K562 (cell line): ENCODE measurements at regions not wholly inside any gene's neighbourhood (a gene's known extent, or its start where the extent isn't known, plus 50 kb on each side); places are given as distances from the start of the nearest gene placed in this dataset.

Source experiments
- ATAC-seq: fragments of 200-7000 bp; cut with Tn5 transposase; 3 replicates; pipeline ENCODE4 v1.9.1; 2020; ENCODE audit warnings: moderate library complexity
- BruUV-seq: library from RNA; stranded (reverse); fragments of 400-500 nt; replicated peaks from 2 replicates; lab custom pipeline; 2021; lab: Mats Ljungman, UMichigan
- CTCF ChIA-PET: fragments of 300-600 bp; formaldehyde crosslinking; extraction: SDS; loops from one replicate; lab custom pipeline; 2021; ENCODE audit warnings: low intra/inter-chr PET ratio; lab: Yijun Ruan, JAX
- POLR2A ChIA-PET: fragments of 300-600, 350-650 bp; sonication (Branson Sonifier 250); formaldehyde crosslinking; extraction: SDS; loops from one replicate; lab custom pipeline; 2021; ENCODE audit warnings: antibody characterized with exemption, inconsistent platforms; lab: Yijun Ruan, JAX
- DNase-seq, 4 experiments: peaks; one replicate each; pipeline versions ENCODE4 v3.0.0 to v3.0.0-alpha.2; 2011 to 2018; ENCODE audit warnings: low spot score in 3 of 4, mixed read lengths in 3 of 4; ENCODE audit errors: extremely low read depth in 1 of 4
- FAIRE-seq: peaks from 2 replicates; lab custom pipeline; 2011; peaks lifted over from hg19 to GRCh38; lab: Jason Lieb, UNC
- H2AFZ ChIP-seq: 2 replicates; pipeline ENCODE4 v1.6.0; 2011; ENCODE audit warnings: low read depth, low read length, control low read depth, inconsistent platforms
- H3K27ac ChIP-seq: fragments of 200-600 bp; 3 replicates; pipeline ENCODE4 v1.8.0; 2011; ENCODE audit warnings: low read depth, mild to moderate bottlenecking, control low read depth, inconsistent platforms, low read length, moderate library complexity, mixed read lengths; ENCODE audit errors: extremely low read depth
- H3K27me3 ChIP-seq, 2 experiments: fragments of 300-600 bp in 1 of 2; 2 replicates in 1 of 2; 3 replicates in 1 of 2; pipeline versions ENCODE4 v1.6.0 to v1.8.0; 2011; ENCODE audit warnings: inconsistent platforms in 2 of 2, low read length in 2 of 2, mild to moderate bottlenecking in 1 of 2, mixed read lengths in 1 of 2, moderate library complexity in 1 of 2; ENCODE audit not compliant: control insufficient read depth in 2 of 2, insufficient read depth in 2 of 2
- H3K36me3 ChIP-seq: fragments of 300-600 bp; 3 replicates; pipeline ENCODE4 v1.8.0; 2011; ENCODE audit warnings: mild to moderate bottlenecking, low read length, inconsistent platforms; ENCODE audit not compliant: control insufficient read depth, insufficient read depth
- H3K4me1 ChIP-seq, 2 experiments: fragments of 200-600 bp in 1 of 2; replicated peaks in 1 of 2; 2 replicates in 1 of 2; 3 replicates in 1 of 2; pipeline versions ENCODE4 v1.5.1 to v1.8.0; 2011; ENCODE audit warnings: inconsistent platforms in 2 of 2, low read length in 2 of 2, mild to moderate bottlenecking in 1 of 2, mixed read lengths in 1 of 2, moderate library complexity in 1 of 2; ENCODE audit not compliant: control insufficient read depth in 2 of 2, insufficient read depth in 2 of 2
- H3K4me2 ChIP-seq: 2 replicates; pipeline ENCODE4 v1.6.1; 2011; ENCODE audit warnings: low read length, control low read depth, inconsistent platforms, mixed read lengths; ENCODE audit not compliant: insufficient read depth
- H3K4me3 ChIP-seq: fragments of 200-600 bp; sonication (generic), shearing (Covaris generic); 2 replicates; pipeline ENCODE4 v1.5.1; 2016; ENCODE audit warnings: control low read depth, inconsistent platforms
- H3K79me2 ChIP-seq: fragments of 200-600 bp; 3 replicates; pipeline ENCODE4 v1.8.0; 2011; ENCODE audit warnings: low read length, inconsistent platforms; ENCODE audit not compliant: control insufficient read depth, insufficient read depth
- H3K9ac ChIP-seq, 2 experiments: 2 replicates each; pipeline versions ENCODE4 v1.6.0 to v1.6.1; 2011; ENCODE audit warnings: low read depth in 2 of 2, low read length in 2 of 2, control low read depth in 1 of 2, inconsistent platforms in 1 of 2, mild to moderate bottlenecking in 1 of 2, mixed read lengths in 1 of 2; ENCODE audit not compliant: insufficient read depth in 1 of 2
- H3K9me1 ChIP-seq: one replicate; pipeline ENCODE4 v1.6.0; 2011; ENCODE audit warnings: inconsistent platforms, mild to moderate bottlenecking, low read length, moderate library complexity; ENCODE audit not compliant: control insufficient read depth, insufficient read depth
- H3K9me3 ChIP-seq: replicated peaks from 2 replicates; pipeline ENCODE4 v1.5.1; 2011; ENCODE audit warnings: low read depth, low read length, inconsistent platforms; ENCODE audit not compliant: control insufficient read depth, insufficient read depth
- H4K20me1 ChIP-seq: replicated peaks from 2 replicates; pipeline ENCODE4 v1.6.1; 2011; ENCODE audit warnings: low read length, inconsistent platforms, mixed read lengths; ENCODE audit not compliant: control insufficient read depth, insufficient read depth
- AFF4 ChIP-seq: sonication (generic); formaldehyde crosslinking; IDR thresholded peaks from 2 replicates; pipeline ENCODE4 v1.8.0; 2023; ENCODE audit warnings: mild to moderate bottlenecking, missing genetic modification reagents
- ATF1 ChIP-seq, 2 experiments: fragments of 450-650 bp in 1 of 2; IDR thresholded peaks; 2 replicates each; pipeline ENCODE4 v1.6.1; 2016; ENCODE audit warnings: missing compliant biosample characterization in 1 of 2, missing genetic modification characterization in 1 of 2
- FOXA3 ChIP-seq, 2 experiments: fragments of 450-650 bp in 1 of 2; sonication (generic) in 1 of 2; formaldehyde crosslinking; IDR thresholded peaks in 1 of 2; conservative IDR thresholded peaks in 1 of 2; 2 replicates each; pipeline versions ENCODE4 v1.4.0 to v1.8.0; 2020 to 2022; ENCODE audit warnings: mild to moderate bottlenecking in 2 of 2, missing genetic modification reagents in 1 of 2
- FOXP1 ChIP-seq: sonication (generic); formaldehyde crosslinking; IDR thresholded peaks from 2 replicates; pipeline ENCODE4 v1.8.0; 2022; ENCODE audit warnings: mild to moderate bottlenecking, missing genetic modification reagents
- GATAD2A ChIP-seq: fragments of 450-650 bp; IDR thresholded peaks from 2 replicates; pipeline ENCODE4 v1.6.1; 2017
- GMEB1 ChIP-seq: fragments of 250-450 bp; sonication (Bioruptor Pico); IDR thresholded peaks from 2 replicates; pipeline ENCODE4 v1.4.0; 2020; ENCODE audit warnings: mild to moderate bottlenecking
- JUNB ChIP-seq: fragments of 450-650 bp; formaldehyde crosslinking; conservative IDR thresholded peaks from 2 replicates; pipeline ENCODE4 v1.4.0; 2020; ENCODE audit warnings: mild to moderate bottlenecking
- MAX ChIP-seq: sonication (generic); formaldehyde crosslinking; IDR thresholded peaks from 2 replicates; pipeline ENCODE4 v1.9.0; 2022; ENCODE audit warnings: mild to moderate bottlenecking, missing genetic modification reagents
- NFE2L1 ChIP-seq: fragments of 450-650 bp; IDR thresholded peaks from 2 replicates; pipeline ENCODE4 v1.6.1; 2016; ENCODE audit warnings: missing genetic modification characterization, low read depth, mild to moderate bottlenecking, missing compliant biosample characterization, moderate library complexity, borderline replicate concordance
- NONO ChIP-seq, 2 experiments: fragments of 200-400 bp in 1 of 2; fragments of 450-650 bp in 1 of 2; formaldehyde crosslinking in 1 of 2; IDR thresholded peaks; 2 replicates each; pipeline ENCODE4 v1.6.1; 2017; ENCODE audit warnings: low read depth in 2 of 2, mild to moderate bottlenecking in 2 of 2, moderate library complexity in 2 of 2, low read length in 1 of 2
- NR0B1 ChIP-seq: fragments of 450-650 bp; IDR thresholded peaks from one replicate; pipeline ENCODE4 v1.6.1; 2018; ENCODE audit warnings: mild to moderate bottlenecking, moderate library complexity; ENCODE audit not compliant: partially characterized antibody
- POLR2G ChIP-seq: fragments of 200-400 bp; formaldehyde crosslinking; IDR thresholded peaks from 2 replicates; pipeline ENCODE4 v1.6.1; 2017; ENCODE audit warnings: low read depth, mild to moderate bottlenecking, antibody characterized with exemption, low read length, moderate library complexity
- SRF ChIP-seq, 2 experiments: fragments of 250-450, 450-650 bp in 1 of 2; sonication (Bioruptor Pico) in 1 of 2; sonication (generic) in 1 of 2; formaldehyde crosslinking; IDR thresholded peaks; 2 replicates each; pipeline versions ENCODE4 v1.5.0 to v1.5.1; 2020 to 2022; ENCODE audit warnings: mild to moderate bottlenecking in 1 of 2, missing genetic modification reagents in 1 of 2
- ZNF175 ChIP-seq: fragments of 200-800 bp; sonication (Bioruptor generic); IDR thresholded peaks from 2 replicates; pipeline ENCODE4 v1.6.1; 2016; ENCODE audit warnings: low read depth, mild to moderate bottlenecking, missing genetic modification characterization, missing compliant biosample characterization
- WGBS: fragments of 100-300 bp; shearing (Covaris generic); methylation state at CpG from one replicate; pipeline ENCODE4 v1.1.6; 2016; ENCODE audit warnings: low coverage, mixed read lengths; ENCODE audit not compliant: insufficient coverage; ENCODE audit errors: missing lambda C conversion rate; 5-methylcytosine and 5-hydroxymethylcytosine counted together
- in situ Hi-C: fragments of 300-500 bp; cut with MboI; formaldehyde crosslinking; loops from 4 replicates; pipeline ENCODE4 v1.15.0; 2018; ENCODE audit warnings: inconsistent platforms, mixed read lengths
- intact Hi-C: fragments of 100-400 bp; cut with micrococcal nuclease; formaldehyde crosslinking; loops from 2 replicates; pipeline ENCODE4 v1.14.2; 2022

- in situ Hi-C loops (no loop called here), intact Hi-C loops (no loop called here)
- WGBS, result 0% methylated on average over 2 of the region's 2 CpGs
- H3K36me3 ChIP-seq, result no peaks in the 10 kb centered on the region
- H3K27ac ChIP-seq, result no peak overlapping the region
- no peaks in the 10 kb centered on the region for H3K79me2 ChIP-seq
- no peaks in the 10 kb centered on the region for H4K20me1 ChIP-seq
- FAIRE-seq, result no peak
- no peak overlapping the region for H2AFZ ChIP-seq
- no peaks in the 10 kb centered on the region for H3K9me1 ChIP-seq
- no peak overlapping the region for H3K9ac ChIP-seq
- no peak overlapping the region for H3K4me2 ChIP-seq
- no TSS peak for BruUV-seq
- no peaks in the 10 kb centered on the region for H3K9me3 ChIP-seq
- H3K4me3 ChIP-seq, result no peak overlapping the region
- POLR2A ChIA-PET, result no interaction called here
- CTCF ChIA-PET, result no interaction called here
- DNase-seq, result no peak
- H3K27me3 ChIP-seq, result no peaks in the 10 kb centered on the region
- H3K4me1 ChIP-seq, result no peaks in the 10 kb centered on the region
- ATAC-seq, result no peak
- TF ChIP-seq NFE2L1 (tag), result no peak
- no peak for TF ChIP-seq ZNF175 (CRISPR knock-in tag)
- no peak for TF ChIP-seq JUNB (CRISPR knock-in tag)
- TF ChIP-seq POLR2G, result no peak
- no peak for TF ChIP-seq NR0B1
- no peak for TF ChIP-seq ATF1 (CRISPR knock-in tag; IDR thresholded peaks at IDR 0.05)
- no peak for TF ChIP-seq ATF1 (tag; IDR thresholded peaks at IDR 0.05)
- TF ChIP-seq MAX (CRISPR knock-in tag), result no peak
- TF ChIP-seq GATAD2A, result no peak
- TF ChIP-seq NONO (IDR thresholded peaks at IDR 0.05; ENCODE audit: low read depth in 2 of 2, low read length in 1 of 2), result no peak
- no peak for TF ChIP-seq FOXP1 (CRISPR knock-in tag)
- no peak for TF ChIP-seq GMEB1 (CRISPR knock-in tag)
- TF ChIP-seq FOXA3 (CRISPR knock-in tag; conservative IDR thresholded peaks at IDR 0.05 in 1 of 2, IDR thresholded peaks at IDR 0.05 in 1 of 2), result no peak
- no peak for TF ChIP-seq SRF (CRISPR knock-in tag; IDR thresholded peaks at IDR 0.05)
- no peak for TF ChIP-seq AFF4 (CRISPR knock-in tag)
Observed at GRCh38 chr7:117937753-117938483, 64.7 kb upstream of the CTTNBP2 start.
